Gastrocnemius medialis (tissue), 4 donors: ENCODE measurements at regions not wholly inside any gene's neighbourhood (a gene's known extent, or its start where the extent isn't known, plus 50 kb on each side); places are given as distances from the start of the nearest gene placed in this dataset.

ENCODE experiments used
- ATAC-seq, 2 donors: fragments of 150-250 bp; one replicate each; pipeline ENCODE4 v1.9.1; 2016
- DNase-seq, 2 donors: peaks; one replicate each; pipeline ENCODE4 v3.0.0-alpha.2; 2019
- H3K27ac ChIP-seq, 4 donors: fragments of 200-600 bp; sonication (generic); 1 replicate in 1 of 4; 2 replicates in 3 of 4; pipeline ENCODE4 v1.5.1; 2016 to 2018; ENCODE audit warnings: mild to moderate bottlenecking in 2 of 4, moderate library complexity in 1 of 4
- H3K27me3 ChIP-seq, 3 donors: fragments of 200-600 bp; sonication (generic) in 2 of 3; 1 replicate in 1 of 3; 2 replicates in 2 of 3; pipeline versions ENCODE4 v1.5.1 to v1.6.0; 2016 to 2019; ENCODE audit warnings: mild to moderate bottlenecking in 1 of 3, moderate library complexity in 1 of 3
- H3K36me3 ChIP-seq, 2 donors: fragments of 200-600 bp; sonication (generic) in 1 of 2; one replicate each; pipeline ENCODE4 v1.5.1; 2017 to 2018
- H3K4me1 ChIP-seq, 2 donors: fragments of 200-600 bp; sonication (generic) in 1 of 2; one replicate each; pipeline ENCODE4 v1.5.1; 2016 to 2017; ENCODE audit warnings: mild to moderate bottlenecking in 2 of 2
- H3K4me3 ChIP-seq, 4 donors: fragments of 200-600 bp; sonication (generic) in 3 of 4; 1 replicate in 1 of 4; 2 replicates in 3 of 4; pipeline ENCODE4 v1.5.1; 2016 to 2019; ENCODE audit warnings: mild to moderate bottlenecking in 2 of 4
- H3K9me3 ChIP-seq, 3 donors: fragments of 200-600 bp; sonication (generic) in 2 of 3; 1 replicate in 1 of 3; 2 replicates in 2 of 3; pipeline ENCODE4 v1.5.1; 2016 to 2019
- CTCF ChIP-seq, 5 experiments: fragments of 450-650 bp in 3 of 5; fragments of 200-600 bp in 2 of 5; sonication (generic) in 2 of 5; IDR thresholded peaks in 4 of 5; conservative IDR thresholded peaks in 1 of 5; 1 replicate in 4 of 5; 2 replicates in 1 of 5; pipeline ENCODE4 v1.5.1; 2016 to 2019; ENCODE audit warnings: antibody characterized with exemption in 5 of 5, mild to moderate bottlenecking in 3 of 5, moderate library complexity in 3 of 5
- POLR2A ChIP-seq, 2 donors: fragments of 450-650 bp; IDR thresholded peaks; one replicate each; pipeline ENCODE4 v1.6.1; 2017; ENCODE audit warnings: antibody characterized with exemption in 2 of 2, mild to moderate bottlenecking in 2 of 2, moderate library complexity in 2 of 2
- in situ Hi-C, 4 donors: fragments of 200-750 bp; cut with MboI; loops; one replicate each; pipeline versions ENCODE4 v1.15.0 to v1.8.0; 2017; ENCODE audit warnings: low sequenced_read_pairs in 4 of 4
- intact Hi-C: fragments of 100-400 bp; cut with DNase I; formaldehyde crosslinking; loops from one replicate; pipeline ENCODE4 v1.15.1; 2023; ENCODE audit warnings: low total_unique reads

DNA sequence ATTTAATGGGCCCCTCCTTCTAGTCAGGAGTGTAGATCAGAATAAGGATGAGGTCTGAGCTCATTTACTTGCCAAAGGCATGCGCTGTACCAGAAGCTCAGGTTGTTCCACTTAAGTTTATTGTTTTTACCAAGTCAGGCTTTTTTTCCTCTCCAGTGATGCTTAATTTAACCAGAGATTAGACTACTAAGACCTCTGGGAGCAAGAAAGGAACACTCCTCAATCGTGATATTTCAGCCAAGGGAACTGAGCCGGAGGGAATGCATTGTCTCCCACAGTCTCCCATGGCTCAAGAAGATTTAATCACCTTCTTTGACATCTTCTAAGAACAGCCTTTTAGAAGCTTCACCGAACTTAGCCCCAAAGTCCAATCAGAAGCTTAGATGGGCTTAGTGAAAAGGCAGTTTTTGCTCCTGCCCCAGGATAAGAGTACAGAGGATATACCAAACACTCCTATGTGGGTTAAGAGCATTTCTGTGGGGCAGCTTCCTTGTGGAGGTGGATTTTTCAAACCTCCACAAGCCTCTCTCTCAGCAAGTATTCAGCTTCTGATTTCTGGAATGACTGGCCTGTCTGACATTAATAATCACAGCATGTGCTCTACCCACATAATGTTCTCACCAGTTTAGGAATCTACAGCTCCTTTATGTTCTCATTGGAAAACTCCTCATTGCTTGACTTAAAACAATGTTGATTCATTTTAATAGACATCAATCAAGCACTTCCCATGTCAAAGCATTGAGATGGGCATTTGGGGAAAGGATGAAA is 322.7 kb downstream of the SUCLA2 start:
- H3K27me3 ChIP-seq: no peaks in the 10 kb centered on the region
- in situ Hi-C loops: no loop called here

GRCh38 chr13:47675871-47676270 is 325.2 kb downstream of the SUCLA2 start:
- no peak for ATAC-seq
- Histone ChIP-seq H3K4me1 (peaks cover 21 to 24% of the 10 kb centered on the region in 2 donors), H3K27me3 (no peaks in the 10 kb centered on the region), H3K4me3 (no peak overlapping the region), H3K9me3 (no peaks in the 10 kb centered on the region), H3K27ac (no peak overlapping the region), H3K36me3 (no peaks in the 10 kb centered on the region)
- intact Hi-C loops: loop anchor here (5.0 kb wide), 1 partner anchor 254 kb away; no protein-coding TSS in a partner anchor
- in situ Hi-C loops: no loop called here
- DNase-seq: no peak
- no peak for TF ChIP-seq POLR2A (IDR thresholded peaks at IDR 0.05)
- no peak for TF ChIP-seq CTCF (IDR thresholded peaks at IDR 0.05 in 4 of 5, conservative IDR thresholded peaks at IDR 0.05 in 1 of 5)

More for the DNA sequence above, 322.7 kb downstream of the SUCLA2 start:
- H3K27ac ChIP-seq: no peak overlapping the region
- H3K9me3 ChIP-seq: no peaks in the 10 kb centered on the region
- intact Hi-C loops: loop anchor here (5.0 kb wide), 1 partner anchor 256 kb away; no protein-coding TSS in a partner anchor
- peaks cover 4% of the 10 kb centered on the region in 2 donors for H3K4me1 ChIP-seq
- ATAC-seq (no peak), DNase-seq (no peak)
- no peaks in the 10 kb centered on the region for H3K36me3 ChIP-seq
- TF ChIP-seq POLR2A (IDR thresholded peaks at IDR 0.05) (no peak), CTCF (IDR thresholded peaks at IDR 0.05 in 4 of 5, conservative IDR thresholded peaks at IDR 0.05 in 1 of 5) (no peak)
- H3K4me3 ChIP-seq: no peak overlapping the region

DNA sequence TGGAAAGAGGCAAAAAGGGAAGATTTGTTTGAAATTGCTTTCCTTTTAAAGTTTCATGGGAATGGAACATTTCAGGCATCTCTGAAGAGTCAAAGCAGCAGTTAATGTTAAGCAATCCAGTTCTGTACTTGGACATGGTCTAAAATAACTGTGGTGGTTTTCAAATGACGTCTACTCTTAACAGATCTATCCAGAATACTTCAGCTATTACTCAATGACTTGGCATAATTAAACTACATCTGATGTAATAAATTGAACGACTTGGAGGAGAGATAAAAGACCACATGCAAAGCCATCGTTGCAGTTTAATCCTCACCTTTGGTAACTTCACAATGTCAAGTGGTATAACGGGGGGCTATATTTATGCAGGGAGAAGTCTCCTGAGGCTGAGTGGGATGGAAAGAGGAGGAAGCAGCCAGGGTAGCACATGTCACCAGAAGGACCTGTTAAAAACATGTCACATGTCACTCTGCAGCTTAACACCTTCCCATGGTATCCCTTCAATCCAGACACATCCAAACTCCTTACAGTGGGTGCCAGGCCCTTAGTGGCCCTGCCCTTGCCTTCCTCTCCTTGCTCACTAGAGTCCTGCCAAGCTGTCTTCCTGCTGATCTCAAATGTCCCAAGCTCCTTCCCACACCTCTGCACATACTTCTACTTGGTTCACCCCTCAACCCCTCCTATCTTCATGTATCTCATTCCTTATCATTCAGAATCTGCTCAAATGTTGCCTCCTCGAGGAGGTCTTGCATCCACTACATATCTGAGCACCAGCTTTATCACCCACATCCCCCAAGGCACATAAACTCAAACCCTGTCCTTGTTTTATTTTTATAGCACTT is 327.8 kb downstream of the SUCLA2 start:
- intact Hi-C loops: no loop called here
- H3K27me3 ChIP-seq: no peaks in the 10 kb centered on the region
- peak overlapping the region in 3 of 4 donors; percentile 41 to 77 (median 74) for H3K27ac ChIP-seq
- ATAC-seq (peak; percentile 90 to 94), DNase-seq (peak; percentile 2 to 31)
- no peak overlapping the region for H3K4me3 ChIP-seq
- no peaks in the 10 kb centered on the region for H3K36me3 ChIP-seq
- TF ChIP-seq POLR2A (IDR thresholded peaks at IDR 0.05) (no peak), CTCF (IDR thresholded peaks at IDR 0.05 in 4 of 5, conservative IDR thresholded peaks at IDR 0.05 in 1 of 5) (no peak)
- in situ Hi-C loops: loop anchor here in 1 of 4 donors (25.0 kb wide), 1 partner anchor 111 kb away; no protein-coding TSS in a partner anchor
- peaks cover 21 to 24% of the 10 kb centered on the region in 2 donors for H3K4me1 ChIP-seq
- no peaks in the 10 kb centered on the region for H3K9me3 ChIP-seq

DNA sequence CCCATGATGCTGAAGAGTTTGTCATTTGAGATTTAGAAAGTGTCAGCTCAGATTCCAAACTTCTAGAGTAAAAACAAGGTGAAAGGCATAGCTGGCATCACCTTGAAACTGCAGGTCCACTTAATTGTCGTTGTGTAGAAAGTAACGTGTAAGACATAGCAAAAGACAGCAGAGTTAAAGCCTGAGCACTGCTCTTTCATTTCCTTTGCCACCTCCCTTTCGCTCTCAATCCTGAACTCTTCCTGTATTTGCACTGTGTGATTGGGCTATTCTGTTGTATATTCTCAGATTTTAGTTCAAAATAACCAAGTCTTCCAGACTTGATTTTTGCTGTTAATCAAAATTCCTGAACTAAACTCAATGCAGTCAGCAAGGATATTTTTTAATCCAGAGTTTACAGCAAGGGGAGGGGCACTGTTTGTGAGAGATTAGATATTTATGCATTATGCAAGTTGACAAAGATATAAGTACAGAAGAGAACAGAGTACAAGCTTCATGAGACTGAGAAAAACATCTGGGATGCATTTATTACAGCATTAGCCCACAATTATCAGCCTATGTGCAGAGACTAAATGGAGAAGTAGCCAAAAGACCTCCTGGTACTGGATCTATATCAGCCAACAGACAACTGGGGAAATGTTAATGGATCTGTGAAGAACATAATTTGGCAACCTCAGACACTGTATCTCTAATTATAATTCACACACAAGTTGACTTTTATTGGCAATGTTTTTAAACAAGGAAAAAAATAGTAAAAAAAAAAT is 328.6 kb downstream of the SUCLA2 start:
- TF ChIP-seq CTCF (IDR thresholded peaks at IDR 0.05 in 4 of 5, conservative IDR thresholded peaks at IDR 0.05 in 1 of 5) (no peak), POLR2A (IDR thresholded peaks at IDR 0.05) (no peak)
- no peak for DNase-seq
- in situ Hi-C loops (loop anchor here in 1 of 4 donors (25.0 kb wide), 1 partner anchor 110 kb away; no protein-coding TSS in a partner anchor), intact Hi-C loops (no loop called here)
- no peaks in the 10 kb centered on the region for H3K27me3 ChIP-seq
- ATAC-seq: no peak
- H3K27ac ChIP-seq: peak overlapping the region in 3 of 4 donors; percentile 41 to 77 (median 74)
- no peaks in the 10 kb centered on the region for H3K9me3 ChIP-seq
- no peak overlapping the region for H3K4me3 ChIP-seq
- no peaks in the 10 kb centered on the region for H3K36me3 ChIP-seq
- peaks cover 21 to 24% of the 10 kb centered on the region in 2 donors for H3K4me1 ChIP-seq
